ENCODE measurements at regions not wholly inside any gene's neighbourhood (a gene's known extent, or its start where the extent isn't known, plus 50 kb on each side); places are given as distances from the start of the nearest gene placed in this dataset.

GRCh38 chr14:31988244-31988643 is 88.9 kb upstream of the ARHGAP5 start:
- no peak overlapping the region for H3K4me3 ChIP-seq (ENCODE audit: low read length)
- no peak for DNase-seq (ENCODE audit: low read depth, low spot score)

- no peak for DNase-seq (ENCODE audit: low read depth, low spot score)
- no peak overlapping the region for H3K4me3 ChIP-seq (ENCODE audit: low read length)
Measured at GRCh38 chr14:31990183-31990857, 86.8 kb upstream of the ARHGAP5 start.

GRCh38 chr14:31990926-31991572 is 86.1 kb upstream of the ARHGAP5 start:
- H3K4me3 ChIP-seq (ENCODE audit: low read length), result no peak overlapping the region
- no peak for DNase-seq (ENCODE audit: low read depth, low spot score)

- no peak overlapping the region for H3K4me3 ChIP-seq (ENCODE audit: low read length)
- DNase-seq (ENCODE audit: low read depth, low spot score), result no peak
Measured at GRCh38 chr14:31992011-31992447, 85.1 kb upstream of the ARHGAP5 start.

GRCh38 chr14:31993521-31993951 is 83.6 kb upstream of the ARHGAP5 start:
- H3K4me3 ChIP-seq (ENCODE audit: low read length), result no peak overlapping the region
- no peak for DNase-seq (ENCODE audit: low read depth, low spot score)

GRCh38 chr14:31994391-31995033 is 82.6 kb upstream of the ARHGAP5 start:
- no peak overlapping the region for H3K4me3 ChIP-seq (ENCODE audit: low read length)
- no peak for DNase-seq (ENCODE audit: low read depth, low spot score)

GRCh38 chr14:32003585-32003984 is 73.5 kb upstream of the ARHGAP5 start:
- DNase-seq (ENCODE audit: low read depth, low spot score), result no peak
- H3K4me3 ChIP-seq (ENCODE audit: low read length), result no peak overlapping the region

GRCh38 chr14:32004300-32004699 is 72.8 kb upstream of the ARHGAP5 start:
- no peak overlapping the region for H3K4me3 ChIP-seq (ENCODE audit: low read length)
- DNase-seq (ENCODE audit: low read depth, low spot score), result no peak

- no peak overlapping the region for H3K4me3 ChIP-seq (ENCODE audit: low read length)
- no peak for DNase-seq (ENCODE audit: low read depth, low spot score)
Measured at GRCh38 chr14:32005628-32006027, 71.5 kb upstream of the ARHGAP5 start.

- DNase-seq (ENCODE audit: low read depth, low spot score), result no peak
- H3K4me3 ChIP-seq (ENCODE audit: low read length), result no peak overlapping the region
Measured at GRCh38 chr14:32006263-32007110, 70.6 kb upstream of the ARHGAP5 start.

- no peak for DNase-seq (ENCODE audit: low read depth, low spot score)
- no peak overlapping the region for H3K4me3 ChIP-seq (ENCODE audit: low read length)
Measured at GRCh38 chr14:32007755-32008362, 69.2 kb upstream of the ARHGAP5 start.

- DNase-seq (ENCODE audit: low read depth, low spot score), result no peak
- H3K4me3 ChIP-seq (ENCODE audit: low read length), result no peak overlapping the region
Measured at GRCh38 chr14:32008602-32009193, 68.4 kb upstream of the ARHGAP5 start.

- DNase-seq (ENCODE audit: low read depth, low spot score), result no peak
- H3K4me3 ChIP-seq (ENCODE audit: low read length), result no peak overlapping the region
Measured at GRCh38 chr14:32009221-32009975, 67.7 kb upstream of the ARHGAP5 start.

- no peak overlapping the region for H3K4me3 ChIP-seq (ENCODE audit: low read length)
- no peak for DNase-seq (ENCODE audit: low read depth, low spot score)
Measured at GRCh38 chr14:32009976-32010581, 67.0 kb upstream of the ARHGAP5 start.

- no peak for DNase-seq (ENCODE audit: low read depth, low spot score)
- H3K4me3 ChIP-seq (ENCODE audit: low read length), result no peak overlapping the region
Measured at GRCh38 chr14:32010604-32011125, 66.4 kb upstream of the ARHGAP5 start.

- no peak for DNase-seq (ENCODE audit: low read depth, low spot score)
- H3K4me3 ChIP-seq (ENCODE audit: low read length), result no peak overlapping the region
Measured at GRCh38 chr14:32011225-32011624, 65.9 kb upstream of the ARHGAP5 start.

GRCh38 chr14:32012062-32012461 is 65.0 kb upstream of the ARHGAP5 start:
- no peak overlapping the region for H3K4me3 ChIP-seq (ENCODE audit: low read length)
- no peak for DNase-seq (ENCODE audit: low read depth, low spot score)

- DNase-seq (ENCODE audit: low read depth, low spot score), result no peak
- no peak overlapping the region for H3K4me3 ChIP-seq (ENCODE audit: low read length)
Measured at GRCh38 chr14:32012571-32012970, 64.5 kb upstream of the ARHGAP5 start.

Measured in Jurkat, Clone E6-1 (cell line).